Right lobe of liver (tissue), 6 donors: ENCODE measurements at regions not wholly inside any gene's neighbourhood (a gene's known extent, or its start where the extent isn't known, plus 50 kb on each side); places are given as distances from the start of the nearest gene placed in this dataset.

Source experiments
- ATAC-seq, 4 donors: fragments of 200-7000 bp; cut with Tn5 transposase; one replicate each; pipeline ENCODE4 v1.9.1; 2020; ENCODE audit warnings: mild to moderate bottlenecking in 4 of 4, moderate library complexity in 4 of 4
- DNase-seq, 3 donors: peaks; one replicate each; pipeline ENCODE4 v3.0.0-alpha.2; 2020
- H3K27ac ChIP-seq, 3 donors: fragments of 200-600 bp; one replicate each; pipeline ENCODE4 v1.8.0; 2022
- H3K27me3 ChIP-seq, 2 donors: fragments of 200-600 bp; one replicate each; pipeline ENCODE4 v1.8.0; 2022
- H3K36me3 ChIP-seq, 4 donors: fragments of 200-600 bp; sonication (generic) in 1 of 4; one replicate each; pipeline versions ENCODE4 v1.5.1 to v1.8.0; 2017 to 2022; ENCODE audit warnings: control low read depth in 1 of 4
- H3K4me1 ChIP-seq, 4 donors: fragments of 200-600 bp; sonication (generic) in 1 of 4; one replicate each; pipeline versions ENCODE4 v1.5.1 to v1.8.0; 2017 to 2022; ENCODE audit warnings: control low read depth in 1 of 4
- H3K4me3 ChIP-seq, 3 donors: fragments of 200-600 bp; one replicate each; pipeline ENCODE4 v1.8.0; 2022
- H3K9me3 ChIP-seq, 4 donors: fragments of 200-600 bp; sonication (generic) in 1 of 4; one replicate each; pipeline versions ENCODE4 v1.5.1 to v1.8.0; 2017 to 2022; ENCODE audit warnings: control low read depth in 1 of 4
- POLR2A ChIP-seq: fragments of 450-650 bp; IDR thresholded peaks from one replicate; pipeline ENCODE4 v1.6.1; 2017; ENCODE audit warnings: antibody characterized with exemption, mild to moderate bottlenecking
- WGBS: methylation state at CpG from one replicate; pipeline ENCODE4 v1.1.6; 2018; ENCODE audit warnings: low coverage, low lambda C conversion rate; ENCODE audit not compliant: insufficient coverage; ENCODE audit errors: missing lambda C conversion rate; 5-methylcytosine and 5-hydroxymethylcytosine counted together
- intact Hi-C, 2 donors: fragments of 100-400 bp; cut with DNase I; formaldehyde crosslinking; loops; one replicate each; pipeline versions ENCODE4 v1.11.2 to v1.14.1; 2022
- TF ChIP-seq, protein P1 (sequence below), 4 donors: fragments of 200-600 bp in 3 of 4; fragments of 450-650 bp in 1 of 4; IDR thresholded peaks; one replicate each; pipeline versions ENCODE4 v1.5.1 to v1.8.0; 2016 to 2022; ENCODE audit warnings: antibody characterized with exemption in 4 of 4, mild to moderate bottlenecking in 2 of 4
- donor health status: DM: no; HTN: yes; CAD: no.
- donor health status: DM: no; HTN: no; CAD: no.
- donor health status: DM: no; HTN: no; CAD: no.
- donor health status: DM: no; HTN: yes; CAD: no.
- donor health status: DM: no; HTN: yes; CAD: no.

DNA sequence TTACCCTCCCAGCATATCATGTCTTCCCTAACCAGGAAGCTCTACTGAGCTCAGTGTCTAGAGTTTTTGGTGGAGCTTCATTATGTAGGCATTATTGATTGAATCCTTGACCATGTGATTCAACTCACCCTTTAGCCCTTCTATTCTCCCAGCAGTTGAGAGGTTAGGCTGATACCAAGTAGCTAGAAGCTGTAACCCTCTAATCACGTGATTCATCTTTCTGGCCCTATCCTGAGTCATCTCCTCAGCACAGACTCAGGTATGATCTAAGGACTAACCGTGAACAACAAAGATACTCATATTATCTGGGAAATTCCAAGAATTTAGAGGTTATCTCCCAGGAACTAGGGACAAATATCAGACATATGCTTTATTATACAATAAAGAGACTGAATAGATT is 625.5 kb downstream of the JRKL start:
- ATAC-seq: no peak

DNA sequence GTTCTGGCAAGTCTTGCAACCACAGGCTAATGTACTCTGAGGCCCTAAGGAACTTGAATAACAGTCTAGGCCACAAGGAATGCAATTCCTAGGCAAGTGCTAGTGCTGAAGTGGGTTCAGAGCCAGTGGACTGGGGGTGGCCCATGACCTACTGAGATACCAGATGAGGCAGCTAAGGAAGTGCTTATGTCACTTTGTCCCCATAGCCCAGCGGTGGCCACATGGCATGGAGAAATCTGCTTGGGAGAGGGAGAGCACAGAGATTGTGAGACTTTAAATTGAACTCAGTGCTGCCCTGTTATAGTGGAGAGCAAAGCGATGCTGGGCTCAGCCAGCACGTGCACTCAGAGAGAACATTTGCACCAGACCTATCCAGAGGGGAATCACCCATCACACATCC is 629.5 kb downstream of the JRKL start:
- ATAC-seq (no peak), DNase-seq (no peak)
- intact Hi-C loops: no loop called here
- no peak overlapping the region for H3K27ac ChIP-seq
- H3K4me3 ChIP-seq: no peak overlapping the region
- WGBS: 56% methylated on average over 2 of the region's 3 CpGs
- no peaks in the 10 kb centered on the region for H3K27me3 ChIP-seq
- no peaks in the 10 kb centered on the region for H3K9me3 ChIP-seq
- H3K4me1 ChIP-seq: no peaks in the 10 kb centered on the region
- H3K36me3 ChIP-seq: no peaks in the 10 kb centered on the region
- no peak for TF ChIP-seq POLR2A
- TF ChIP-seq, protein P1, sequence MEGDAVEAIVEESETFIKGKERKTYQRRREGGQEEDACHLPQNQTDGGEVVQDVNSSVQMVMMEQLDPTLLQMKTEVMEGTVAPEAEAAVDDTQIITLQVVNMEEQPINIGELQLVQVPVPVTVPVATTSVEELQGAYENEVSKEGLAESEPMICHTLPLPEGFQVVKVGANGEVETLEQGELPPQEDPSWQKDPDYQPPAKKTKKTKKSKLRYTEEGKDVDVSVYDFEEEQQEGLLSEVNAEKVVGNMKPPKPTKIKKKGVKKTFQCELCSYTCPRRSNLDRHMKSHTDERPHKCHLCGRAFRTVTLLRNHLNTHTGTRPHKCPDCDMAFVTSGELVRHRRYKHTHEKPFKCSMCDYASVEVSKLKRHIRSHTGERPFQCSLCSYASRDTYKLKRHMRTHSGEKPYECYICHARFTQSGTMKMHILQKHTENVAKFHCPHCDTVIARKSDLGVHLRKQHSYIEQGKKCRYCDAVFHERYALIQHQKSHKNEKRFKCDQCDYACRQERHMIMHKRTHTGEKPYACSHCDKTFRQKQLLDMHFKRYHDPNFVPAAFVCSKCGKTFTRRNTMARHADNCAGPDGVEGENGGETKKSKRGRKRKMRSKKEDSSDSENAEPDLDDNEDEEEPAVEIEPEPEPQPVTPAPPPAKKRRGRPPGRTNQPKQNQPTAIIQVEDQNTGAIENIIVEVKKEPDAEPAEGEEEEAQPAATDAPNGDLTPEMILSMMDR (IDR thresholded peaks at IDR 0.05): no peak

More for the DNA sequence above, 625.5 kb downstream of the JRKL start:
- no peak for DNase-seq
- Histone ChIP-seq H3K27ac (no peak overlapping the region), H3K36me3 (no peaks in the 10 kb centered on the region), H3K4me1 (no peaks in the 10 kb centered on the region), H3K9me3 (no peaks in the 10 kb centered on the region), H3K27me3 (no peaks in the 10 kb centered on the region), H3K4me3 (no peak overlapping the region)
- TF ChIP-seq, protein P1 (IDR thresholded peaks at IDR 0.05): no peak
- TF ChIP-seq POLR2A: no peak
- intact Hi-C loops: no loop called here
- WGBS: 37% methylated on average over 2 of the region's 2 CpGs

DNA sequence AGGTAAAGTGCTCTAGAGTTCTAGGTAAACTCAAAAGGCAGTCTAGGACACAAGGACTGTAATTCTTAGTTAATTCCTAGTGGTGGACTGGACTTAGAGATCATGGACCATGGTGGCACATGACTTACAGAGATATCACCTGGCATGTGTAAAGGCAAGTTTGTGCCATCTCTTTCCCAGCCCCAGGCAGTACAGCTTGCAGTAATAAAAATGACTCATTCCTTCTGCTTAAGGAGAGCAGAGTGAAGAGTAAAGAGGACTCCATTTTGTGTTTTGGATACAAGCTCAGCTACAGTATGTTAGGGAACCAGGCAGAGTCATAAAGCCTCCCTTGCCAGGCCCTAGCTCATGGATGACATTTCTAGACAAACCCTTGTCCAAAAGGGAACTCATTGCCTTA is 629.9 kb downstream of the JRKL start:
- intact Hi-C loops: no loop called here
- no peak overlapping the region for H3K4me3 ChIP-seq
- no peak for TF ChIP-seq POLR2A
- TF ChIP-seq, protein P1 (IDR thresholded peaks at IDR 0.05): no peak

DNA sequence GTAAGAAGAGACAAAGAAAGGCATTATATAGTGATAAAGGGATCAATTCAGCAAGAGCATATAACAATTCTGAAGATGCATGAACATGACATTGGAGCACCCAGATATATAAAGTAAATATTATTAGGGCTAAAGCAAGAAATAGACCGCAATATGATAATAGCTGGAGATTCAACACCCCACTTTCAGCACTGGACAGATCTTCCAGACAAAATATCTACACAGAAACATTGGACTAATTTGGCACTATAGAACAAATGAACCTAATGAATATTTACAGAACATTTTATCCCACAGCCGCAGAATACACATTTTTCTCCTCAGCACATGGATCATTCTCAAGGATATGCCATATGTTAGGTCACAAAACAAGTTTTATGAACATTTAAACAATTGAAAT is 633.1 kb downstream of the JRKL start:
- WGBS: 43% methylated on average over 2 of the region's 2 CpGs
- intact Hi-C loops: no loop called here

More for the DNA sequence above, 629.9 kb downstream of the JRKL start:
- no peaks in the 10 kb centered on the region for H3K36me3 ChIP-seq
- ATAC-seq (no peak), DNase-seq (no peak)
- no peaks in the 10 kb centered on the region for H3K9me3 ChIP-seq
- H3K27ac ChIP-seq: no peak overlapping the region
- no peaks in the 10 kb centered on the region for H3K27me3 ChIP-seq
- H3K4me1 ChIP-seq: no peaks in the 10 kb centered on the region

More for the DNA sequence above, 633.1 kb downstream of the JRKL start:
- TF ChIP-seq POLR2A: no peak
- TF ChIP-seq, protein P1 (IDR thresholded peaks at IDR 0.05): no peak
- no peak overlapping the region for H3K27ac ChIP-seq
- no peaks in the 10 kb centered on the region for H3K27me3 ChIP-seq
- H3K4me3 ChIP-seq: no peak overlapping the region
- no peaks in the 10 kb centered on the region for H3K9me3 ChIP-seq
- no peaks in the 10 kb centered on the region for H3K4me1 ChIP-seq
- ATAC-seq (no peak), DNase-seq (no peak)
- no peaks in the 10 kb centered on the region for H3K36me3 ChIP-seq
